Astrocyte (in vitro differentiated cells and primary cell): ENCODE measurements at regions not wholly inside any gene's neighbourhood (a gene's known extent, or its start where the extent isn't known, plus 50 kb on each side); places are given as distances from the start of the nearest gene placed in this dataset.
A peak's percentile ranks its signal among the peaks of the same experiment; 100 is the strongest.

Experiments used
- DNase-seq: peaks from one replicate; pipeline ENCODE4 v3.0.0-alpha.2; 2010; ENCODE audit warnings: low read depth
- FAIRE-seq: peaks from 2 replicates; lab custom pipeline; 2011; peaks lifted over from hg19 to GRCh38; lab: Jason Lieb, UNC
- H2AFZ ChIP-seq: 2 replicates; pipeline ENCODE4 v1.6.0; 2012; ENCODE audit warnings: low read depth, low read length, inconsistent platforms
- H3K27ac ChIP-seq: 2 replicates; pipeline ENCODE4 v1.5.1; 2011; ENCODE audit warnings: low read depth, low read length, inconsistent platforms
- H3K27me3 ChIP-seq: 2 replicates; pipeline ENCODE4 v1.6.0; 2011; ENCODE audit warnings: low read length, inconsistent platforms; ENCODE audit not compliant: insufficient read depth
- H3K36me3 ChIP-seq: 2 replicates; pipeline ENCODE4 v1.5.1; 2011; ENCODE audit warnings: low read length, inconsistent platforms; ENCODE audit not compliant: insufficient read depth
- H3K4me1 ChIP-seq: 2 replicates; pipeline ENCODE4 v1.5.1; 2011; ENCODE audit warnings: low read length, inconsistent platforms; ENCODE audit not compliant: insufficient read depth
- H3K4me2 ChIP-seq: 2 replicates; pipeline ENCODE4 v1.6.0; 2012; ENCODE audit warnings: low read length, inconsistent platforms
- H3K4me3 ChIP-seq: 2 replicates; pipeline ENCODE4 v1.5.1; 2011; ENCODE audit warnings: low read depth, mild to moderate bottlenecking, low read length, inconsistent platforms; ENCODE audit not compliant: insufficient read depth
- H3K79me2 ChIP-seq: 2 replicates; pipeline ENCODE4 v1.6.0; 2012; ENCODE audit warnings: mild to moderate bottlenecking, low read length, inconsistent platforms; ENCODE audit not compliant: insufficient read depth
- H3K9ac ChIP-seq: 2 replicates; pipeline ENCODE4 v1.6.0; 2012; ENCODE audit warnings: mild to moderate bottlenecking, low read length, inconsistent platforms
- H3K9me3 ChIP-seq: 2 replicates; pipeline ENCODE4 v1.5.1; 2012; ENCODE audit warnings: low read depth, mild to moderate bottlenecking, low read length, inconsistent platforms; ENCODE audit not compliant: insufficient read depth
- H4K20me1 ChIP-seq: 2 replicates; pipeline ENCODE4 v1.6.0; 2012; ENCODE audit warnings: low read length, inconsistent platforms; ENCODE audit not compliant: insufficient read depth
- H3K27ac Mint-ChIP-seq: one replicate; pipeline ENCODE4 v1.8.0; 2021; ENCODE audit warnings: mild to moderate bottlenecking, mixed read lengths; ENCODE audit not compliant: unreplicated experiment
- H3K27me3 Mint-ChIP-seq: one replicate; pipeline ENCODE4 v1.8.0; 2021; ENCODE audit warnings: low read depth, mixed read lengths; ENCODE audit not compliant: unreplicated experiment
- H3K36me3 Mint-ChIP-seq: one replicate; pipeline ENCODE4 v1.8.0; 2021; ENCODE audit warnings: low read depth, mixed read lengths; ENCODE audit not compliant: unreplicated experiment
- H3K4me1 Mint-ChIP-seq: one replicate; pipeline ENCODE4 v1.8.0; 2021; ENCODE audit warnings: low read depth, mixed read lengths; ENCODE audit not compliant: unreplicated experiment
- H3K4me3 Mint-ChIP-seq: one replicate; pipeline ENCODE4 v1.8.0; 2021; ENCODE audit warnings: mild to moderate bottlenecking, moderate library complexity, mixed read lengths; ENCODE audit not compliant: unreplicated experiment
- H3K9me3 Mint-ChIP-seq: one replicate; pipeline ENCODE4 v1.8.0; 2021; ENCODE audit warnings: mild to moderate bottlenecking, mixed read lengths; ENCODE audit not compliant: unreplicated experiment
- EZH2 ChIP-seq: IDR thresholded peaks from 2 replicates; pipeline ENCODE4 v1.6.1; 2012; ENCODE audit warnings: mild to moderate bottlenecking, low read length, inconsistent platforms; ENCODE audit not compliant: insufficient read depth
- TF ChIP-seq, protein P1 (sequence below): IDR thresholded peaks from 2 replicates; pipeline ENCODE4 v1.5.1; 2011; ENCODE audit warnings: low read depth, mild to moderate bottlenecking, inconsistent platforms, low read length, moderate library complexity; ENCODE audit not compliant: insufficient read depth

DNA sequence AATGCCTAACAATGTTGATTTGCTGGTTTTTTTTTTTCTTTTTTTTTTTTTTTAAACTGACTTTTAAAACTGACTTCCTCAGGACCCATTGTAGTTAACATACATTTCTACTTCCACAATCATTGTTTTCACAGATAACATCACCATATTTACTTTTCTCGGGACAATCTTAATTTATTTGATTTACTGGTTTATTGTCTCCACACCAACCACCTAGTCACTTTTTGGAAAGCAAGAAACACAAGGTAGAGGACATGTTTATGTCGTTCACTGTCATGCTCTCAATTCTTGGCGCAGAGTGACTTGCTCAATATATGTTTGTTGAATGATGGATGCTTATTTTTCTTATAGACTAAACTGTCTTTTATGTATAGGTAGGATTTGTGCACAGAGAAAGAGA is 2280.7 kb downstream of the MAT2B start:
- H3K27ac ChIP-seq = no peak overlapping the region
- FAIRE-seq = no peak
- H3K79me2 ChIP-seq = no peaks in the 10 kb centered on the region
- H3K36me3 ChIP-seq = no peaks in the 10 kb centered on the region
- no peaks in the 10 kb centered on the region for H3K27me3 Mint-ChIP-seq
- H3K27me3 ChIP-seq = no peaks in the 10 kb centered on the region
- no peak overlapping the region for H3K27ac Mint-ChIP-seq
- H3K4me3 ChIP-seq = no peak overlapping the region
- no peaks in the 10 kb centered on the region for H3K9me3 ChIP-seq
- no peak overlapping the region for H2AFZ ChIP-seq
- no peaks in the 10 kb centered on the region for H3K4me1 Mint-ChIP-seq
- no peaks in the 10 kb centered on the region for H3K9me3 Mint-ChIP-seq
- H3K4me3 Mint-ChIP-seq = no peak overlapping the region
- no peak overlapping the region for H3K9ac ChIP-seq
- H3K4me2 ChIP-seq = no peak overlapping the region
- no peaks in the 10 kb centered on the region for H3K36me3 Mint-ChIP-seq
- no peak for DNase-seq
- no peaks in the 10 kb centered on the region for H4K20me1 ChIP-seq
- H3K4me1 ChIP-seq = no peaks in the 10 kb centered on the region
- TF ChIP-seq, protein P1, sequence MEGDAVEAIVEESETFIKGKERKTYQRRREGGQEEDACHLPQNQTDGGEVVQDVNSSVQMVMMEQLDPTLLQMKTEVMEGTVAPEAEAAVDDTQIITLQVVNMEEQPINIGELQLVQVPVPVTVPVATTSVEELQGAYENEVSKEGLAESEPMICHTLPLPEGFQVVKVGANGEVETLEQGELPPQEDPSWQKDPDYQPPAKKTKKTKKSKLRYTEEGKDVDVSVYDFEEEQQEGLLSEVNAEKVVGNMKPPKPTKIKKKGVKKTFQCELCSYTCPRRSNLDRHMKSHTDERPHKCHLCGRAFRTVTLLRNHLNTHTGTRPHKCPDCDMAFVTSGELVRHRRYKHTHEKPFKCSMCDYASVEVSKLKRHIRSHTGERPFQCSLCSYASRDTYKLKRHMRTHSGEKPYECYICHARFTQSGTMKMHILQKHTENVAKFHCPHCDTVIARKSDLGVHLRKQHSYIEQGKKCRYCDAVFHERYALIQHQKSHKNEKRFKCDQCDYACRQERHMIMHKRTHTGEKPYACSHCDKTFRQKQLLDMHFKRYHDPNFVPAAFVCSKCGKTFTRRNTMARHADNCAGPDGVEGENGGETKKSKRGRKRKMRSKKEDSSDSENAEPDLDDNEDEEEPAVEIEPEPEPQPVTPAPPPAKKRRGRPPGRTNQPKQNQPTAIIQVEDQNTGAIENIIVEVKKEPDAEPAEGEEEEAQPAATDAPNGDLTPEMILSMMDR = no peak

DNA sequence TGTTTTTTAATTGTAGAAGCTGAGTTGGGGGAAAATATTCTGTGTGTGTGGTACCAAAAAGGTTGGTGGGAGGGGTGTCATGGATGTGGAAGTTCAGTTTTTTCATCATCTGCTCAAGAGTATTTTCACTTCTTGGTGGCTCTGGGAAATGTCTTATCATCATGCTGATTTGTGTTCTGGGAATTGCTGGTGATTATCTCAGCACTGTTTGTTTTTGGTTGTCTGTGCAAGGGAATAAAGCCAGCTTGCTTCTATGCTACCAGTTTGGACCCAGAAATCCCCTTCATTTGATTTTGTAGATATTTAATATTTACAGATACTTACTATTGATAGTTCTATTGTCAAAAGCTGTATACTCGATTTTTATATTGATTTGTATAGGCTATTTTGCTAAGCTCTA is 2289.7 kb downstream of the MAT2B start:
- no peaks in the 10 kb centered on the region for H3K9me3 ChIP-seq
- H4K20me1 ChIP-seq = no peaks in the 10 kb centered on the region
- Mint-ChIP-seq H3K27ac (no peak overlapping the region), H3K36me3 (no peaks in the 10 kb centered on the region), H3K4me3 (peak overlapping the region; percentile 37), H3K27me3 (no peaks in the 10 kb centered on the region), H3K4me1 (no peaks in the 10 kb centered on the region), H3K9me3 (no peaks in the 10 kb centered on the region)
- no peaks in the 10 kb centered on the region for H3K4me1 ChIP-seq
- H2AFZ ChIP-seq = no peak overlapping the region
- TF ChIP-seq EZH2 = no peak
- TF ChIP-seq, protein P1 = no peak
- H3K36me3 ChIP-seq = no peaks in the 10 kb centered on the region
- FAIRE-seq = no peak
- no peak overlapping the region for H3K4me3 ChIP-seq
- H3K27me3 ChIP-seq = no peaks in the 10 kb centered on the region
- no peaks in the 10 kb centered on the region for H3K79me2 ChIP-seq
- no peak overlapping the region for H3K9ac ChIP-seq
- DNase-seq = no peak
- no peak overlapping the region for H3K27ac ChIP-seq
- H3K4me2 ChIP-seq = no peak overlapping the region

DNA sequence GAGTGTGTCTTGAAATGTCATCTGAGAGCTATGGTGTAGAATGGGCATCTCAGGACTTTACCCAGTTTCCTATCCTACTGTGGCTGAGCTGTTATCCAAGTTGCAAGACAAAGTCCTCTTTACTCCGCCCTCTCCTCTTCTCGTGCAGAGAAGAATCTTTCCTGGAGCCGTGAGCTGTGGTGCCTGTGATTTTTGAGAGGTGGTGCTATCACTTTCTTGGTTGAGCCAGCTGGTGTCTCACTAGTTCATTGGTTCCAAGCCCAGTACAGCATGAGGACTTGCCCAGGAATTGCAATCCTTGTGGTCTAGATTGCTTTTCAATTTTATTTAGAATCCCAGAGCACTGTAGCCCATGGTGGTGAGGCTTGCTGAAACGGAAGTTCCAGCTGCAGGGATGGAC is 2300.3 kb downstream of the MAT2B start:
- Histone ChIP-seq H3K4me2 (no peak overlapping the region), H3K27me3 (no peaks in the 10 kb centered on the region), H3K9ac (no peak overlapping the region), H2AFZ (no peak overlapping the region), H3K79me2 (no peaks in the 10 kb centered on the region), H3K4me1 (no peaks in the 10 kb centered on the region), H3K4me3 (no peak overlapping the region), H4K20me1 (no peaks in the 10 kb centered on the region), H3K36me3 (no peaks in the 10 kb centered on the region), H3K27ac (no peak overlapping the region), H3K9me3 (no peaks in the 10 kb centered on the region)
- Mint-ChIP-seq H3K4me1 (no peaks in the 10 kb centered on the region), H3K27ac (no peak overlapping the region), H3K9me3 (no peaks in the 10 kb centered on the region), H3K4me3 (no peak overlapping the region), H3K36me3 (no peaks in the 10 kb centered on the region), H3K27me3 (no peaks in the 10 kb centered on the region)
- no peak for TF ChIP-seq EZH2
- TF ChIP-seq, protein P1 = no peak
- FAIRE-seq (no peak), DNase-seq (no peak)
